Calu3 (cell line): ENCODE measurements at regions not wholly inside any gene's neighbourhood (a gene's known extent, or its start where the extent isn't known, plus 50 kb on each side); places are given as distances from the start of the nearest gene placed in this dataset.

Source experiments
- BruUV-seq: library from RNA; stranded (reverse); fragments of 400-500 nt; replicated peaks from 2 replicates; lab custom pipeline; 2021; lab: Mats Ljungman, UMichigan
- CTCF ChIA-PET: fragments of 300-600 bp; sonication (Branson Sonifier 250); formaldehyde crosslinking; loops from one replicate; lab custom pipeline; 2022; ENCODE audit warnings: antibody characterized with exemption; lab: Charles Lee
- DNase-seq: peaks from one replicate; pipeline ENCODE4 v3.0.0; 2022
- H3K27ac Mint-ChIP-seq: one replicate; pipeline ENCODE4 v1.8.0; 2022; ENCODE audit warnings: mixed read lengths; ENCODE audit not compliant: unreplicated experiment
- H3K27me3 Mint-ChIP-seq: one replicate; pipeline ENCODE4 v1.8.0; 2022; ENCODE audit warnings: mixed read lengths; ENCODE audit not compliant: unreplicated experiment
- H3K36me3 Mint-ChIP-seq: one replicate; pipeline ENCODE4 v1.8.0; 2022; ENCODE audit warnings: mild to moderate bottlenecking, moderate library complexity, mixed read lengths; ENCODE audit not compliant: insufficient read depth, unreplicated experiment
- H3K4me1 Mint-ChIP-seq: one replicate; pipeline ENCODE4 v1.8.0; 2022; ENCODE audit warnings: mild to moderate bottlenecking, low read depth, mixed read lengths; ENCODE audit not compliant: unreplicated experiment
- H3K4me3 Mint-ChIP-seq: one replicate; pipeline ENCODE4 v1.8.0; 2022; ENCODE audit warnings: mild to moderate bottlenecking, low read depth, moderate library complexity, mixed read lengths; ENCODE audit not compliant: unreplicated experiment
- H3K9me3 Mint-ChIP-seq: one replicate; pipeline ENCODE4 v1.8.0; 2022; ENCODE audit warnings: low read depth, mixed read lengths; ENCODE audit not compliant: unreplicated experiment
- CTCF ChIP-seq: fragments of 200-600 bp; IDR thresholded peaks from one replicate; pipeline ENCODE4 v1.8.0; 2022; ENCODE audit warnings: antibody characterized with exemption; ENCODE audit not compliant: unreplicated experiment
- intact Hi-C: fragments of 100-400 bp; cut with micrococcal nuclease; formaldehyde crosslinking; loops from one replicate; pipeline ENCODE4 v1.10.0; 2022; ENCODE audit not compliant: unreplicated experiment

- Mint-ChIP-seq H3K27me3 (peaks cover 39% of the 10 kb centered on the region), H3K36me3 (no peaks in the 10 kb centered on the region), H3K4me3 (no peak overlapping the region), H3K4me1 (no peaks in the 10 kb centered on the region), H3K9me3 (peaks cover 10% of the 10 kb centered on the region), H3K27ac (no peak overlapping the region)
- no peak for TF ChIP-seq CTCF
- intact Hi-C loops: no loop called here
- CTCF ChIA-PET: no interaction called here
- BruUV-seq: no TSS peak
- DNase-seq: no peak
Observed at GRCh38 chr7:25436413-25436812, 208.1 kb upstream of the NPVF start.

GRCh38 chr7:25437308-25437707 is 209.0 kb upstream of the NPVF start:
- intact Hi-C loops: no loop called here
- H3K36me3 Mint-ChIP-seq: no peaks in the 10 kb centered on the region
- CTCF ChIA-PET: no interaction called here
- H3K9me3 Mint-ChIP-seq: peaks cover 11% of the 10 kb centered on the region
- no peak overlapping the region for H3K4me3 Mint-ChIP-seq
- no peaks in the 10 kb centered on the region for H3K4me1 Mint-ChIP-seq
- no peak for DNase-seq
- TF ChIP-seq CTCF: no peak
- H3K27me3 Mint-ChIP-seq: peaks cover 31% of the 10 kb centered on the region
- no peak overlapping the region for H3K27ac Mint-ChIP-seq
- BruUV-seq: no TSS peak

- peaks cover 28% of the 10 kb centered on the region for H3K27me3 Mint-ChIP-seq
- no peak overlapping the region for H3K27ac Mint-ChIP-seq
- TF ChIP-seq CTCF: no peak
- CTCF ChIA-PET: no interaction called here
- no peaks in the 10 kb centered on the region for H3K4me1 Mint-ChIP-seq
- no peak for DNase-seq
- H3K4me3 Mint-ChIP-seq: no peak overlapping the region
- no TSS peak for BruUV-seq
- H3K36me3 Mint-ChIP-seq: no peaks in the 10 kb centered on the region
- intact Hi-C loops: no loop called here
- peaks cover 8% of the 10 kb centered on the region for H3K9me3 Mint-ChIP-seq
Observed at GRCh38 chr7:25444991-25445390, 216.7 kb upstream of the NPVF start.

GRCh38 chr7:25448301-25448700 is 220.0 kb upstream of the NPVF start:
- BruUV-seq: no TSS peak
- no peak overlapping the region for H3K4me3 Mint-ChIP-seq
- peaks cover 27% of the 10 kb centered on the region for H3K27me3 Mint-ChIP-seq
- no peak overlapping the region for H3K27ac Mint-ChIP-seq
- no peak for DNase-seq
- no peaks in the 10 kb centered on the region for H3K4me1 Mint-ChIP-seq
- CTCF ChIA-PET: no interaction called here
- no peak for TF ChIP-seq CTCF
- H3K36me3 Mint-ChIP-seq: no peaks in the 10 kb centered on the region
- intact Hi-C loops: no loop called here
- no peaks in the 10 kb centered on the region for H3K9me3 Mint-ChIP-seq
